ENCODE measurements at regions not wholly inside any gene's neighbourhood (a gene's known extent, or its start where the extent isn't known, plus 50 kb on each side); places are given as distances from the start of the nearest gene placed in this dataset.

- no peaks in the 10 kb centered on the region for H3K36me3 ChIP-seq
- no peaks in the 10 kb centered on the region for H3K4me1 ChIP-seq
- TF ChIP-seq CTCF (IDR thresholded peaks at IDR 0.05) = no peak
- no peak overlapping the region for H3K4me3 ChIP-seq
- no peak overlapping the region for H3K9ac ChIP-seq (ENCODE audit: low read depth in 2 of 2, low read length in 2 of 2)
- no peaks in the 10 kb centered on the region for H3K27me3 ChIP-seq
- H3K27ac ChIP-seq = no peak overlapping the region
- intact Hi-C loops (cut with DNase I) = no loop called here
- H3K9me3 ChIP-seq = no peaks in the 10 kb centered on the region
- no peak for DNase-seq
Observed at GRCh38 chr16:62089715-62090114, 53.5 kb upstream of the CDH8 start.

GRCh38 chr16:62088731-62089410 is 52.6 kb upstream of the CDH8 start:
- Histone ChIP-seq H3K27ac (no peak overlapping the region), H3K9ac (ENCODE audit: low read depth in 2 of 2, low read length in 2 of 2) (no peak overlapping the region), H3K4me3 (no peak overlapping the region), H3K36me3 (no peaks in the 10 kb centered on the region), H3K27me3 (no peaks in the 10 kb centered on the region), H3K9me3 (no peaks in the 10 kb centered on the region), H3K4me1 (no peaks in the 10 kb centered on the region)
- TF ChIP-seq CTCF (IDR thresholded peaks at IDR 0.05) = no peak
- DNase-seq = no peak
- intact Hi-C loops (cut with DNase I) = no loop called here

Measured in colonic mucosa (tissue), 4 donors.